22Rv1 (cell line): ENCODE measurements at regions not wholly inside any gene's neighbourhood (a gene's known extent, or its start where the extent isn't known, plus 50 kb on each side); places are given as distances from the start of the nearest gene placed in this dataset.

Experiments
- H3K27ac ChIP-seq: fragments of 450-650 bp; 2 replicates; pipeline ENCODE4 v1.5.1; 2017
- ZFX ChIP-seq: fragments of 450-650 bp; IDR thresholded peaks from 2 replicates; pipeline ENCODE4 v1.6.1; 2017; ENCODE audit warnings: antibody characterized with exemption, borderline replicate concordance
- TF ChIP-seq, protein P1 (sequence below): fragments of 450-650 bp; IDR thresholded peaks from 2 replicates; pipeline ENCODE4 v1.5.1; 2017; ENCODE audit warnings: mild to moderate bottlenecking

DNA sequence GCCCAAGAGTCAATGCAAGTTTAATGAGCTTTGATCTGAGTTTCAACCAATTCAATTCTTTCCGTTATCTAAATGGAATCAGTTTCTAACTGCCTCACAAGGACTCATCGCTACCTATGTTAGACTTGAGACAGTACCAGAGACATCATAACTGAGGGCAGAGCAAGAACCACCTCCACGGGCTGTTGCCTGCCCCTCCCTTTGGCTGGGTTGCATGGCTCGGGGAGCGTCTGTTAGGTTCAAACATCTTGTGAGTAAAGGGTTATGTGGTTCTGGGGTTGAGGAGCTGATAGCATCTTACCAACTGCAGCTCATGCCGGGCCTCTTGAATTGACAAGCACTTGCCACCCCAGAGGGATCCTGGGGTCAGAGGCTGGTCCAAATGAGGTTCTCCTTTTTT lies 457.9 kb downstream of the ENC1 start:
- no peak overlapping the region for H3K27ac ChIP-seq

DNA sequence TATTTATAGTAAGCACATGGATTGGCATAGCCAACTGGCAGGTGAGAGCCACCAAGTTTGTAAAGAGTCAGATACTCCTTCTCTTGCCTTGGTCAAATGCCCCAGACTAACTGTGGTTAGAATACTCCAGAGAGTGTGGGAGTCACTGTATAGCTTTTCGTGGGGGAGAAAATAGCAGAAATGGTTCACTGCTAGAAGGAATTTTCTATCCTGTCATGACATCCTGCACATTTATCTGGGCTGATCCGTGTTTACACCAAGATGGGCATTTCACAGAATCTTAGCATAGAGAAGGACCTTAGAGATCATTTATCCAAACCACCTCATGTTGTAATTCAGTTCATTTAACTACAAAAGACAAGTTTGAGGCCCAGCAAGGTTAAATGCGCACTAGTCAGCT lies 460.8 kb downstream of the ENC1 start:
- H3K27ac ChIP-seq, result no peak overlapping the region
- TF ChIP-seq, protein P1, sequence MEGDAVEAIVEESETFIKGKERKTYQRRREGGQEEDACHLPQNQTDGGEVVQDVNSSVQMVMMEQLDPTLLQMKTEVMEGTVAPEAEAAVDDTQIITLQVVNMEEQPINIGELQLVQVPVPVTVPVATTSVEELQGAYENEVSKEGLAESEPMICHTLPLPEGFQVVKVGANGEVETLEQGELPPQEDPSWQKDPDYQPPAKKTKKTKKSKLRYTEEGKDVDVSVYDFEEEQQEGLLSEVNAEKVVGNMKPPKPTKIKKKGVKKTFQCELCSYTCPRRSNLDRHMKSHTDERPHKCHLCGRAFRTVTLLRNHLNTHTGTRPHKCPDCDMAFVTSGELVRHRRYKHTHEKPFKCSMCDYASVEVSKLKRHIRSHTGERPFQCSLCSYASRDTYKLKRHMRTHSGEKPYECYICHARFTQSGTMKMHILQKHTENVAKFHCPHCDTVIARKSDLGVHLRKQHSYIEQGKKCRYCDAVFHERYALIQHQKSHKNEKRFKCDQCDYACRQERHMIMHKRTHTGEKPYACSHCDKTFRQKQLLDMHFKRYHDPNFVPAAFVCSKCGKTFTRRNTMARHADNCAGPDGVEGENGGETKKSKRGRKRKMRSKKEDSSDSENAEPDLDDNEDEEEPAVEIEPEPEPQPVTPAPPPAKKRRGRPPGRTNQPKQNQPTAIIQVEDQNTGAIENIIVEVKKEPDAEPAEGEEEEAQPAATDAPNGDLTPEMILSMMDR, result no peak
- no peak for TF ChIP-seq ZFX

More for the DNA sequence above, 457.9 kb downstream of the ENC1 start:
- no peak for TF ChIP-seq ZFX
- TF ChIP-seq, protein P1, result no peak

DNA sequence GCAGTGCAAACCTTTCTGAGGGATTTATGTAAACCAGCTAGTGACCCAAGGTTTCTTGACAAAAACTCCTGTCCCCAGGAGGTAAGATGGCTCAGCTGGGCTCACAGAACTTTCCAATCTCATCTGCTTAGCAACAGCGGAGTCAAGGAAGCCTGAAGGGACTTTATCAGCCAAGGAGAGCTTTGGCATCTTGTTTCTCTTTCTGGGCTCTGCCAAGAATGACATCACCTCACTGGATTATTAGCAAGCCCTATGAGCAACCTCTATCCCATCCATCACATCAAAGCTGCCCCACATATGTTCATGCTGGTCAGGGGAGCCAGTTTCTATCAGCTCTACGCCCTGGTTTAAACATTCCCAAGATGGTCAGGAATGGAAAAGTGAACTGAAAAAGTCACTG lies 461.3 kb downstream of the ENC1 start:
- TF ChIP-seq, protein P1, result no peak
- TF ChIP-seq ZFX, result no peak
- no peak overlapping the region for H3K27ac ChIP-seq

DNA sequence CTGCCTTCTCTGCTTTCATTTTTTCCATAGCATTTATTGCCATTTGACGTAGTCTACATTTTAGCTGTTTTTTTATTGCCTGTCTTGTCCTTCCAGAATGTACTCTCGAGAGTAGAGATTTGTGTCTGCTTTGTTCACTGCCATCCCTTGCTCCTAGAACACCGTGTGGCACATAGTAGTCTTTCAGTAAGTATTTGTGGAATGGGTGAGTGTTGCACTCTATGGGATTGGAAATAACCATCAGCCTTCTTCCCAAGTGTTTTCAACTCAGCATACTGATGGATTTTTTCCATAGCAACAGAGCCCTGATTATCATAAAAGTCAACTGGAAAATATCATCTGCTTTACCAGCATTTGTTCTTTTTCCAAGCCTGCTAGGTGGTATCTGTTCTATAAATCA lies 462.6 kb downstream of the ENC1 start:
- H3K27ac ChIP-seq, result no peak overlapping the region
- TF ChIP-seq, protein P1, result no peak
- TF ChIP-seq ZFX, result no peak

DNA sequence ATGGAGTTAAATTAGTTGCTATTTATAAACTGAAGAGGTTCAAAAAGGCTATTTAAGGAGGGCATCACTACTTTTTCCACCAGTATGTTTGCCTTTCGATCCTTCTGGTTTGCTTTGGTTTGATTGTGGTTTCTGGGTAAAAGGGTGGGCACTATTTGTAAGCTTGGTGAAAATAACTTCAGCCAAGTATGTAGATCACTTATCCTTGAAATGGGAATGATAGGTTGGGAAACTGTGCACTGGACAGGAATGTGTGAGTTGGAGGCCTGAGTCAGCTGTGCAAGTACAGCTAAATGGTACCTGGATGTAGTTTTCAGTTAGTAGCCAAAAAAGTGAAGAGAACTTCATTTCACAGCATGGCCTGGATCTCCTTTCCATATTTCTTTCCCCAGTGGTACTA lies 466.2 kb downstream of the ENC1 start:
- H3K27ac ChIP-seq, result no peak overlapping the region
- no peak for TF ChIP-seq ZFX
- TF ChIP-seq, protein P1, result no peak

DNA sequence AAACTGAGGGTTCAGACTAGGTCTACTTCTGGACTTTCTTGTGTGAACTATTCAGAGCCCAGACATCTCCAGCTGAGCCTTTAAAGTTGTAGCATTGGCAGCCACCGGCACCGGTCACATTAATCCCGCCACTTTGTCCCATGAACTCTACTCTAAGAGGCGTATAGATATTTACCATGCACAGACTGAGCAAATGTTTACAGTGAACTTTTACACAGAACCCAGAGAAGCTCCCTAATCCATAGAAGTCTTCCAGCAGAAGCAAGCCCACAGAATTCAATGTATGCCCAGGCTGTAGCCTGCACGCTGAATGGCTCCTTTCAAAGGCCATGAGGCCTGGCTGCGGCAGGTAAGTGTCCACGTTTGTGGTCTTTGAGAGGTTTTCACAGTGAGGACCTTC lies 466.9 kb downstream of the ENC1 start:
- H3K27ac ChIP-seq, result no peak overlapping the region
- TF ChIP-seq ZFX, result no peak
- TF ChIP-seq, protein P1, result no peak

DNA sequence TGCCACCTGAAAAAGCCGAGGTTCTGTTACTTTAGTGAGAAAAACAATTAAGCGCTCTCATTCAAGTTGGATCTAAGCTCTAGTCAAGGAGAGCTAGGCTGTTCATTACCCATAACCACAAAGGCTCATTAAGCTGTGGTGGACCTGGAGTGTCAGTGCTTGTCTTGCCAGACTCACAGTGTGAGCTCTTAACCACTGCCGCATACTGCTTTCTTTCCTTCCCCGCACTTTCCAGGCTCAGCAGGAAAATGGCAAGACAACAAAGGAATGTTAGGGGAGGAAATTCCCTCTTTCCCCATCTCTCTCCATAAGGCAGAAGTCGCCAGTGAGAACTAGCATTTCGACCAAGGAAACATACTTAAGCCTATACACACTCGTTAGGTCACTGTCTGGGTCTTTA lies 467.3 kb downstream of the ENC1 start:
- H3K27ac ChIP-seq, result no peak overlapping the region
- no peak for TF ChIP-seq ZFX
- TF ChIP-seq, protein P1, result no peak
